ENCODE measurements at regions not wholly inside any gene's neighbourhood (a gene's known extent, or its start where the extent isn't known, plus 50 kb on each side); places are given as distances from the start of the nearest gene placed in this dataset.

DNA sequence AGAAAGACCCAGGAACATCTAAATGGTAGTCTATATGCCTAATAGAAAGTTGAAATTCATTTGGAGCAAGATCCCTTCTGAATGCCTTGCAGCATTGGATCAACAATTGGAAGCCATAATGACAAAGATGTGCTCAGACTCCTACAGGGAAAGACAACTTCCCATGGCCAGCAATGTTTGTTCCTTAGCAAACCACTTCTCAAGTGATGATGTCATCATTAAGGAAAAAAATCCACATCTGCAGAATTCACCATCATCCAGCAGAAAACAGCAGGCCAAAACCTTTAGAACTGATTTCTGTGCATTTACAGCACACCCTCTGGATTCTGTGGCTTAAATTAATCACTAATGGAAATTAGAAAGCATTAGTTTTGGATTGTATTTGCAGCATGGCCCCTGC is 82.4 kb upstream of the ZIC3 start:
- DNase-seq: no peak

DNA sequence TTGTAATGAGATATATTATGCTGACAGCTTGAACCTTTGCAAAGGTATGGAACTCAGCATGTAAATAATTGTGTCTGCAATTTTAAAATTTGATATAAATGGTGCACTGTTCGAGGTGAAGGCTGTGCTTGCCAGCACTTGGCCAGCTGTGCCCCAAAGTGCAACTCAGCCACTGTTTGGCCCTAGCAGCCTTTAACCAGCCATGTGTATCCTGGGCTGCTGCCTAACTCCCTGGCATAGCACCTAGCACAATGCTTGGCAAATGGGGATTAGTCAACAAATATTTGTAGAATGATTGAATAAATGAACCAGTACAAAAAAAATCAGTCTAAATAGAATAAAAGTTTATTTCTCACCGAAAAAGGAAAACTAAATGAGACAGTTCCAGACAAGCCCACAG is 83.8 kb upstream of the ZIC3 start:
- DNase-seq: no peak

DNA sequence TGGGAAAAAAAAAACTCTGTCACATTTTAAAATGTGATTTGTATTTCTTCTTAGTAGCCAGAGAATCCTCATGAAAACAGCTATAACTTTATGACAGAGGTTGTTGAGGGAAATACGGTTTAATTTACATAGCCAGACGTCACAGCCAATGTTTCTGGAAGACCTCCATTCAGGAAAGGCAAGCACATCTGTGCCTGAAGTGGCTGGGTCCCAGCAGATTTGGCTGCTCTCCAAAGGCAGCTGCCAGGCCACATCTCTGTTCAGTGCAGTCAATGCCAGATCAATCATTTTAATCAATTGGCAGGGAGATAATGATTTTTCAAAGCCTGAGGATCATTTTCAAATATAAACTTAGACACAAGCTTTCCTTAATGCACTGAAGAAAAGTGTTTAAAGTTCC is 86.5 kb upstream of the ZIC3 start:
- DNase-seq: no peak

DNA sequence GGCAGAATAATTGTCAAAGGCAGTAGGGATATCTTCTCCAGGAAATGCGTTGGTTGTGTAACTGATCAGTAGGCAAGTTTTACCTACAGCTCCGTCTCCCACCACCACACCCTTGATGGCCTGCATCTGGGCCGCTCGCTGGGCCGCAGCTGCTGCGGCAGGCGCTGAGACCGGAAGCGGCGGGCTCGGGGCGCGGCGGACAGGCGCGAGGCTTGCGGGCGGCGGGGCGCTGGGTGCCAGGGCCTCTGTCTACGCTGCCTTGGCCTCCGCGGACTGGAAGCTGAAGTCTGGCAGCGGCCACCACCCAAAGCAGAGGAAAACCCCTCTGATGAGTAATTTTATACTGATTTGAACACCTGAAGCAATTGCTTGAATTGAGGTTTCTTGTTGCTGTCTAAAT is 124.2 kb upstream of the ZIC3 start:
- DNase-seq: no peak

DNA sequence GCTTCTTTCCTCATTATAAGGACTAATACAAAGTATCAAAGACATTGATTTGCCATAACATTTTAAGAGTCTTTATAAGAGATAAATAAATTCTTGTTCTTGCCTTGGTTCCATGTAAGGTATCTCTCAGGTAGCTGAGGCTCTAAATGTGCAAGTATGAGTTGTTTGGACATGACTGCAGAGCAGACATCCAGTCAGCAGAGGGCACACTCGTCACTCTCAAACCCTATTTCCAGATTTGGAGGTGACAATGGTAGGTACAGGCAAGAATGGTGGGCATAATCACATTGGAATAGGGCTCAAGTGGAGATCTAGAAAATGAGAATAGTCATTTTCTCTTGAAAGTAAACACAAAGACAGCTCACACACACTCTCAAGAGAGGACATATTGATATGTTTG is 133.3 kb upstream of the ZIC3 start:
- no peak for DNase-seq

DNA sequence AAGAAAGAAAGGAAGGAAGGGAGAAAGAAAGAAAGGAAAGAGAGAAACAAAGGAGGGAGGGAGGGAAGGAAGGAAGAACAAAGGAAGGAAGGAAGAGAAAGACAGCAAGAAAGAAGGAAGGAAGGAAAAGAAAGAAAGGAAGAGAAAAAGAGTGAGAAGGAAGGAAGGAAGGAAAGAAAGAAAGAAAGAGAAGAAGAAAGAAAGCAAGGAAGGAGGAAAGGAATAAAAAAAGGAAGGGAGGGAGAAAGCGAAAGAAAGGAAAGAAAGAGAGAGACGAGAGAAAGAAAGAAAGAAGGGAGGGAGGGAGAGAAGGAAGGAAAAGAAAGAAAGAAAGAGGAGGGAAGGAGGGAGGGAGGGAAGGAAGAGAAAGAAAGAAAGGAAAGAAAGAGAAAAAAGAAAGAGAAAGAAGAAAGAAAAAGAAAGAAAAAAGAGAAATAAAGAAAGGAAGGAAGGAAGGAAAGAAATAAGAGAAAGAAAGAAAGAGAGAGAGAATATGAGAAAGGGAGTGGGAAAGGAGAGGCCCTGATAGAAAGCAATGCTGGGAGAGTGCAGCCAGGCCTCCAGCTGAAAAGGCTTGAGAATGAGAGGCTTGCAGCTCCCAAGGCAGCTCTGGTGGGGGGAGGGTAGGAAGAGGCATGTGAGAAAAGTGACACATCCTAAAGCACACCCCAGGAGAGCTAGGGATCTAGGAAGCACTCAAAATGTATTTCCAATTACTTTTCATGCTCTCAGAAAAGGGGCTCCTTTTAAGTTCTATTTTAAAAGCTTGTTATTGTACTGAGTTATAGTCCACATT is 134.0 kb upstream of the ZIC3 start:
- no peak for DNase-seq

DNA sequence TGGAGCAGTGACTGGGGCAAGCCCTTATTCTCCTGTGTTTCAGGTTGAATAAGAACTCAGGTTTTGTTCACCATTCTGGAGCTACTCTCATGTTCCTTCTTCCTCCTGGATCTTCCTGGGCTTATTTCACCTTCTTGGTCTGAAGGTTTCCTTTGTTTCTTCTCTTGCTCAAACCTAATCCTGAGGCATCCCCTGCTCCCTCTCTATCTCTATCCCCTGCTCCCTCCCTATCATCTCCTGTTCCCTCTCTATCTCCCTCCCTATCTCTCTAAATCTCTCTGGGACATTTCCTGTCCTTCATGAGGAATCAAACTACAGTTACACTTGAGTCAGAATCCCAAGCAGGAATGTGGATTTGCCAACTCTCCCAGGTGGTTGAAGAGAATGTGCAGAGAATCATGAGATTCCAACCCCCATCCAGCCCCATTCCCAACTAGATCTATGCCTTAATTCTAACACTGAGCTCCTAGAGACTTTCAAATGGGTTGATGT is 134.9 kb upstream of the ZIC3 start:
- no peak for DNase-seq

DNA sequence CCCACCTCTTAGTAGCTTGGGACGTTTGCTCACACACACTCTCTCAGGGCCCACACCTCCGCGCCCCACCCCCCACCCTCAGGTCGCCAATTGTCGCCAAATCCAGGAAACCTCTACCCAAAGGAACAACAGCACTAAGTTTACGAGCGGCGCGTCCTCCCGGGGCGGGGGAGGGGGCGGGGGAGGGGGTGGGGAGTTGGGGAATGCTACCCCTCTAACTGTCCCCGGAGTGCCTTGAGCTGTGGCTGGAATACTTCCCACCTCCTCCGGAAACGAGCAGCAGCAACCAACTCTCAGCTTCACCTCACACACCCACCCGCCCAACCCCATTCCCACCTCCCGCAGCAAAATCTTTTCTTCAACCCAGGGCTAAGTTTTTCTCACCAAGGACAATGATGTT is 135.6 kb upstream of the ZIC3 start:
- no peak for DNase-seq

DNA sequence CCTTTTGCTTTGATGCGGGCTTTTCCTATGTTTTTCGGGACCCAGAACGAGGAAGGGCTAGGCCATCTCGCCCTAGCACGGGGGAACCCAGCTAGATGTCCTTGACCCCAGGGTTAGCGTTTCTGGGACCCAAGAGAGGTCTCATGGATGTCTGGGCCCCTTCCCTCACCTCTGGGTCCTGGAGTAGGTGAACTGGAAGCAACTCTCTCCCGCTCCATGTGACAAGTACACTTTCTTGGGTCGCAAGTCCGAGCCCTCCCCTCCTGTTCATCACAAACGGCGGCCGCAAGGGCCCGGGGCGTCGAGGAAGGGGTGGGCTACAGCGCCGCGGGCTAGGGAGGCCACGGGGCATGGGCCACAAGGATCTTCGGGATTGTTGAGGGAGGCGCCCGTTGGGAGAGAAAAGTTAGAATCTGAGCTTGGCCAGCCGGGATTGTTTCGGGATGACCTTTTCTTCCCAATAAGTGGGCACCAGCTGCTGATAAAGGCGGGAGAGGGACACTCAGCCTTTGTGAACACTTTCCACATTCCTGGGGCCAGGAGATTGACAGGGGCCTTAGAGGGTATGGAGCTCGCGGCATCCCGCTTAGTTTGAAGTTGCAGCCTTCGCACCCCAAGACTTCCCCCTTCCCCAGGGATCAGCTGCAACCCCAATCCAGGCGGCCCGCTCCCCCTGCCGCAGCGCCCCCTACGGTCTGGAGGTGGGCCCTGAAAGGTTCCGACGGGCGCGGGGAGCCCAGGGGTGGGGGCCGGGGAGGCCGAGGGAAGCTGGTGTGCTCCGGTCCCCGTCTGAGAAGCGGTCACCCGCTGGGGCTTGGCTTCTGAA is 136.9 kb upstream of the ZIC3 start:
- no peak for DNase-seq

DNA sequence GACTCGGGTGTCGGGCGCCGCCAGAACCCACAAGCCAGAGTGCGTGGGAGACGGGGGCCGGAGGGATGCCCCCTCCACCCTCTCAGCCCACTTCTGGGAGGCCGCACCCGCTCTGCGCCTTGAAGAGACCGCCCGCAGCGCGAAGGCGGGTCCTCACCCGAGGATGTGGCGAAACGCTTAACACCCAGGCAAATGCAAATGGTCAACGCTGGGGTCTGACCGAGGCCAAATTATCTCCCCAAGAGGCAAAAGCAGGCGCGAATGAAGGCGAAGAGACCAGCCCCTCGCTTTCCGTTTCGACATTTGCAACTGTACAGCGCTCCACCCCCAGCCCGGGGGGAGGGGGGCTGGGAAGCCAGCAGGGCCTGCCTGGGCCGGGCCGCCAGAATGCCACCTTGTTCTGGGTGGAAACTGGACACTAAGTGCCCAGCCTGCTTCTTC is 137.7 kb upstream of the ZIC3 start:
- DNase-seq: no peak

DNA sequence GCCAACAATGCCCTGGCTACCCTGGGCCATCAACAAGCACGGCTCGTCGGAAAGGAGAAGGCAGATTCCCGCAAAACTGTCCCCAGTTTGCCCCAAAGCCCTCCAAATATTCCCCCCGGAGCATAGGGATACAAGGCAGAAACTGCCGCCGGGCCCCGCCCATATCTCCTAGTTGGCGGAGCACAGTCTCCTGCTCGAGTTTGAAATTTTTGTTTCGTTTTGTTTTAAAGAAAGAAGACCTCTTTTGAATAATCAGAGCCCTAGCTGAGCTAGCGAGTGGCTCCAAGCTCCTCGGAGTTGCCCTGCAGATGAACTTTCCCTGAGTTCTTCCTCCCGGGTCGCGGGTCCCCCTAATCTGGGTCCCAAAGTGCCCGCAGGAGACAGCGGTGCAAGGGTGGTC is 138.1 kb upstream of the ZIC3 start:
- DNase-seq: no peak

DNA sequence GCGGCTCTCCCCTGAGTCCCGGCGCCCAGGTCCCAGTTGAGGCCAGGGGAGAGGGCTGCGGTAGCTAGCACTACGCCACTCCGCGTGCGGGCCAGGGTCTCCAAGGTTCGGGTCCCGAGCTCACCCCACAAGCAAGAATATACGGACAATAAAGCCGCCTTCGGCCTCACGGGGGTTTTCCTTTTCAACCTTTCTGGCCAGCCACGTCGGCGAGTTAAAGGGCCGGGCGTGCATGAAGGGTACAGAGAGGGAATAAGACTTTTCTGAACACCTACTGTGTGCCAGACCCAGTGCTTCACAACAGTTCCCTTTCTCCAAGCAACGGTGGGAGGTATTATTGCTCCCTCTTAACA is 138.5 kb upstream of the ZIC3 start:
- DNase-seq: no peak

DNA sequence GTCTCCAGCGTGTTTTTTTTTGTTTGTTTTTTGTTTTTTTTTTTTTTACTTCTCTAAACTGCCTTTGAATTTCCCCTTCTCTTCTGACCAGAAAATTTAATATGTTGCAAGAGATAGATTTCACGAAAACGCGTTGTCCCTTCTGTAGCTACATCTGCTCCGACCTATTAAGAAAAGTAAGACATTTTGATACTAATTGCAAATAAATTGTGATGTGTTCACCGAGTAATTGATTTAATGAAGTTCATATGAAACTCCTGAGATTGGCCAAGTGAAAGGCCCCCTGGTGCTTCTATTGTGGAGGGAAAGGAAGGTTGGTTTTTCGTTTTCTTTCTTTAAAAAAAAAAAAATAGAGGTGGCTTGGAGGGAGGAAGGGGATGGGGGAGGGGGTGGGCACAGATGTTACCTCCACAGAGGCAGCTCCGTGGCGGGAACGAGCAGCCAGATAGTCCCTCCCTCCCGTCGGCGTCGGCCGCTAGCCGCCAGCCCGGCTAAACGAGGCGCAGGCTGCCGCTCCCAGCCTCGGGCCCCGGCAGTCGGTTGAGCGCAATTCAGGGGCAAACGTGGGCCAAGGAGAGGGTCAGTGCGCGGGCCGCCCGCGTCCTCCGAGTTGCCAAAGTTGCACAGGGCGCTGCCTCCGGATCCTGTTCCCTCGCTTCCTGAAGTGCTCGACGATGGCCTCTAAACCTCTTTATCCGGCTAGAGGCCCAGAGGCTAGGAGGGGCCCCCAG is 139.1 kb upstream of the ZIC3 start:
- DNase-seq: no peak

DNA sequence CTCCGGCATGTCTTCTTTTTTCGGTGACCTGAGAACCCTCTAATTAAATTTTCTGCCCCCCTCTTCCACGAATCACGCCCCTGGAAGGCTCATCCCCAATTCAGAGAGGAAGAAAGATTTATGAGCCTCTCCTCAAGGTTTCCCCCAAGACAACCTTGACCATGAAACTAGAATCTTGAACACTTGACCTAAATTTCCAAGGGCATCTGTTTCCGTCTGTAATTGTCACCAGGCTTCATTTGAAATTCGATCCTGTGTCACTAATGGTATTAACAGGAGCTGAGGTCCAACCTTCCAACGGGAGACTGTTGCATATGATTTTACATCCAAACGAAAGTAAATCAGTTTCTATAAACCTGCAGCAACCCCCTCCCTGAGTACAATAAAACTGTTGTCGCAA is 139.9 kb upstream of the ZIC3 start:
- DNase-seq: no peak

DNA sequence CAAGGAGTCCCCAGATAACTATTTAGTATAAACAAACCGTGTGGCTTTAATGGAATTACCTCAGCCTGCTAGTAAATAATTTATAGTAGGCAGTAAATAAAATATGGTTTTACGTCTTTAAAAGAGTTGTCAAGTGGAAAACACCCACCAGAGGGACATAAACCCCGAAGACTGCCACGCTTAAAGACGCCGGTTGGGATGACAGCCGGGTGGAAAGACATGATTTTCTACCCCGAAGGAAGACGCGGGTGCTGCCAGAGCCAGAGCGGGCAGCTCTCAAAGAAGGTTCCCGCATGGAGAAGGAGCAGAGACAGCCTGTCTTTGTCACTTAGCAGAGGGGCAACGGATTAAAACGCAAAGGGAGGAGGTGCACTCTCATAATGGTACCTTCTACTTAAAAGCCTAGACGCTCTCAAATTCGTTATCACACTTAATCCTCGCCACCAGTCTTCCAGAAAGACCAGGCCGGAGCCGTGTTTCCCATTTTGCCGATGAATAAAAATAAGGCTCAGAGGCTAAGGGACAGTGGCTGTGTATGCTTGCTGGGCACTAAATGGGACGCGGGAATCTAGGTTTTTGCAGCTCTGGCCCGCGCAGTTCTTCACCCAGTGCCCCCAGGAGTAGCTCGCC is 140.5 kb upstream of the ZIC3 start:
- DNase-seq: no peak

DNA sequence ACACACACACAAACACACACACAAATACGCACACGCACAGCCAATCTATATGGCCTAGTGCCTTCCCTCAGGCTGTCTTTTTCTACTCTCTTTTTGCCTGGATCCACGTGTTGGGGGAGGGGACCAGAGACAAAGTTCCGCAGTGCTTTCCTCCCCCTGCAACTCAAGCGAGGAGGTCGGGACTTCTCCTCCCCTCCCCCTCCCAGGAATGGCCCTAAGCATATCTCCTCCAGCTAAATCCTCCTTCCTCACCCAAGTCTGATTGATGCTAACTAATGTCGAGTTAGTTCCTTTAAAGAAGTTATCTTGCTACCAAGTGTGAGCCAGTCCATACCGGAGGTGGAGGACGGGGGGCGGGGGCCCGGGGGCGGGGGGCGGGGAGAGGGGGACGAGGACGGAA is 141.2 kb upstream of the ZIC3 start:
- no peak for DNase-seq

DNA sequence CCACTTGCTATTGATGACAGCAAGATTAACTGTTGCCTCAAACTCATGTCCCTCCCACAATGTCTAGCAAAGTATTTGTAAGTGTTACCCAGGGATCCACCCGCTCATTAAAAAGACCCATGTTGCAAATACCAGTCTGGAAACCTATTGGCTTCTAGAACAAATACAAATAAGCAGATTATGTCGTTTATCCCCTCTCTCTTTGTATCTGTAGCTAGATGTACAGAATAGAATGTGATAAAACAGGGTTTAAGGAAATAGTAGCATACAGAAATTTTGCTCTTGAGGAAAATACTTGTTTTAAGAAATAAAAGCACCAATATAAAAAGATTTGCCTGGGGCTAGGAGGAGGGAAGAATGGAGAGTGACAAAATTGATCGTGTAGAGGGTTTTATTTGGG is 142.7 kb upstream of the ZIC3 start:
- no peak for DNase-seq

DNA sequence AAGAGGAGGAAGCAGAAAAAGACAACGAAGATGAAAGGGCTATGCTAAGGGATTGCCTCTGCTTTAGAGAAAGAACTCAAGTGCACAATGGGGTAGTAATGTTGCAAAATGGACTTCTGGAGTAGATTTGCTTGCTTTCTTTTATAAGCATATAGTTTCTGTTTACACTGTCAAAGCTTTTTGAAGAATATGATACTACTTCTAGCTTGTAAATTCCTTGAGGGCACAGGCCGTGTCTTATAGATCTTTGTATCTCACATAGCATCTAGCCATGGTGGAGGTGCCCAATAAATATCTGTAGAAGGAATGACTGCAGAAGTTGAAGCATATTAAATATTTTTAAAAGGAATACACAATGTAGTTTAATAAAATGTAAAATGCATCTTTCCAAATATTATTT is 147.8 kb upstream of the ZIC3 start:
- no peak for DNase-seq

DNA sequence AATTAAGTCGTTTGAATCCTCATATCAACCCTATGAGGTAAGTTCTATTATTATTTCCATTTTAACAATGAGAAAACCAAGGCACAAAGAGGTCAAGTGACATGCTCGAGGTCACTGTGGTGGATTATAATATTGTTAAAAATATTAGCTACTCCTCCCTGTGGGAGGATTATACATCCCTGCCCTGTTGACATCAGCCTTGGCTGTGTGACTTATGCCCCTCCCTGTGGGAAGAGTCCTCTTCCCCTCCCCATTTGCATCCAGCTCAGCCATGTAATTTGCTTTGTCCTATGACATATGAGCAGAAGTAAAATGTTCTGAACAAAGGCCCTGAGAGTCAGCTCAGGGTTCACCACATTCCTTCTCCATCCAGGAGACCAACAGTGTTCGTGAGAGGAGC is 152.7 kb upstream of the ZIC3 start:
- DNase-seq: no peak

DNA sequence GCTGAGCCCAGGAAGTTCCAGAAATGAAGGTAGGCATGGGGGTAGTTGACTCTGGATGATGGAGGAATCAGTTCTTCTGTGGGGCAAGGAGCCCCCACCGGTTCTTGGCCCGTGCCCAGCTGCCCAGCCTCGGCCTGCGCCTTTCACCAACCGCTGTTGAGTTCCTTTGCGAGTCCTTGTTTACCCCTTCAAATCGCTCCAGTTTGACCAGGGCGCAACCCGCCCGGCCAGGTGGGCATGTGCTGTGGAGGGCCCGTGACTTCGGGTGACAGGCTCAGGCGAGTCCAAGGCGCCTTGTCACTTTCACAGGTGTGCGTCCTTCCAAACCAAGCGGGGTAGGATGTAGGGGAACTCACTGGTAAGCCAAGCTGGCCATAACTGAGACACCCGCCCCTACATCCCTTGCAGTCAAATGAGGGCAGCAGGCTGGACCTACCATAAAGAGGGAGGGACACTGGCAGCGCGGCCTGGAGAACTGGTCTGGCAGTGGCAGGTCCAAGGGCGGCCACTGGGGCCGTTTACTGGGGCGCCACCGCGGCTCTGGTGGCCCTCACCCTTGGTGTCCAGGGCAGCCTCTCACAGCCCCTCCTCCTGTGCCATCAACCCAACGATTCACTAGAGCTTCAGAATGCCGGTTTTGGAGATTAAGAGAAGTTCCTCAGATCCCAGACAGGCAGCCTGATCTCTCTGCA is 160.3 kb upstream of the ZIC3 start:
- DNase-seq: no peak

DNA sequence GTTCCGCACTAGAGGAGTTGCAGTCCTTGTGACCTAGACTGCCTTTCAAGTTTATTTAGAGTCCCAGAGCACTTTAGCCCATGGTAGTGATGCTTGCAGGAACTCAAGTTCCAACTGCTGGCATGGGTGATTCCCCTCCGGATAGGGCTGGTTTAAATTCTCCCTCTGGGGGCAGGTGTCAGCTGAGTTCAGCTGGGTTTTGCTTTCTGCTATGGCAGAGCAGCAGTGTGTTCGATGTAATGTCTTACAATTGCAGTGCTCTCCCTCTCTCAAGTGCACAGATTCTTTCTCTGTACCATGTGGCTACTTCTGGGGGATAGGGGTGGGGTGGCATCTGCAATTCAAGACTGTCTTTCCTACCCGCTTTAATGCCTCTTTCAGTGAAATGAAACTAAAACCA is 164.8 kb upstream of the ZIC3 start:
- DNase-seq: no peak

DNA sequence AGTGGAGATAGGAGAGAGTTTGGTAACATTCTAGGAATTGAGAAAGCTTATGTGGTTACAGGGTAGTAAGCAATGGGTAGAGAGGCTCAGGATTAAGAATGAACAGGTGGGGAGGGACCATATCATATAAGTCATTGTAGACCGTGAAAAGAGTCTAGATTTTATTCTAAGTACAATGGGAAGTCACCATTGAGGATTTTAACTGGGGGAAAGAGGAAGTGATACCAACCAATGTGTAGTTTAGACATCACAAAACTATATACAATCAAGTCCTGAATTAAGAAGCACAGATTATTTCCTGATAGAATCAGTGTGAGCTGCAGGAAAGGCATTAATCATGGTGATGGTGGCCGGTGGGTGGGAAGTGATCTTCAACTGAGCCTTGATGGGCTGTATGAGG is 178.3 kb upstream of the ZIC3 start:
- DNase-seq: no peak

Data from stimulated activated CD4-positive, alpha-beta T cell treated with anti-CD3 and anti-CD28 coated beads, Interleukin-4, amount 100 ng/mL, for 1 hour (primary cell).